ENCODE measurements at regions not wholly inside any gene's neighbourhood (a gene's known extent, or its start where the extent isn't known, plus 50 kb on each side); places are given as distances from the start of the nearest gene placed in this dataset.

GRCh38 chr20:39600156-39600555 is 638.0 kb downstream of the DHX35 start:
- Histone ChIP-seq H3K27ac (ENCODE audit: low read length) (no peak overlapping the region), H3K27me3 (ENCODE audit: low read length) (no peaks in the 10 kb centered on the region), H3K9me3 (ENCODE audit: low read length) (peaks cover 8% of the 10 kb centered on the region; the same call in 1 of the 2 replicates), H3K79me2 (ENCODE audit: low read length) (no peaks in the 10 kb centered on the region), H3K9me2 (replicated peaks; ENCODE audit: low read length) (no peaks in the 10 kb centered on the region), H3K4me1 (ENCODE audit: insufficient read depth, low read length) (no peaks in the 10 kb centered on the region), H3F3A (ENCODE audit: low read length, unreplicated experiment) (no peaks in the 10 kb centered on the region), H2AFZ (ENCODE audit: low read length) (no peak overlapping the region), H3K4me3 (ENCODE audit: low read length) (no peak overlapping the region), H4K20me1 (ENCODE audit: low read length) (no peaks in the 10 kb centered on the region), H3K4me2 (ENCODE audit: low read length) (no peak overlapping the region), H3K36me3 (ENCODE audit: low read depth, low read length) (no peaks in the 10 kb centered on the region), H3K9ac (ENCODE audit: low read length) (no peak overlapping the region)
- intact Hi-C loops (cut with micrococcal nuclease) = no loop called here
- DNase-seq (no peak), ATAC-seq (no peak)
- CTCF ChIA-PET = no interaction called here
- TF ChIP-seq CTCF (conservative IDR thresholded peaks at IDR 0.05; ENCODE audit: low read depth, low read length) (no peak), EZH2phosphoT487 (IDR thresholded peaks at IDR 0.05; ENCODE audit: borderline replicate concordance, low read length) (no peak), EZH2 (IDR thresholded peaks at IDR 0.05; ENCODE audit: low read length, unreplicated experiment) (no peak)
- POLR2A ChIA-PET (ENCODE audit: unreplicated experiment) = no interaction called here
- BruUV-seq (replicated peaks) = no TSS peak

- Histone ChIP-seq H3K9me3 (ENCODE audit: low read length) (peaks cover 12% of the 10 kb centered on the region; the same call in 1 of the 2 replicates), H3K4me1 (ENCODE audit: insufficient read depth, low read length) (no peaks in the 10 kb centered on the region), H3K36me3 (ENCODE audit: low read depth, low read length) (no peaks in the 10 kb centered on the region), H3F3A (ENCODE audit: low read length, unreplicated experiment) (no peaks in the 10 kb centered on the region), H3K27me3 (ENCODE audit: low read length) (no peaks in the 10 kb centered on the region), H3K4me3 (ENCODE audit: low read length) (no peak overlapping the region), H3K27ac (ENCODE audit: low read length) (no peak overlapping the region), H3K79me2 (ENCODE audit: low read length) (no peaks in the 10 kb centered on the region), H3K9me2 (replicated peaks; ENCODE audit: low read length) (no peaks in the 10 kb centered on the region), H3K9ac (ENCODE audit: low read length) (no peak overlapping the region), H3K4me2 (ENCODE audit: low read length) (no peak overlapping the region), H2AFZ (ENCODE audit: low read length) (no peak overlapping the region), H4K20me1 (ENCODE audit: low read length) (no peaks in the 10 kb centered on the region)
- CTCF ChIA-PET = no interaction called here
- BruUV-seq (replicated peaks) = no TSS peak
- no peak for DNase-seq
- TF ChIP-seq CTCF (conservative IDR thresholded peaks at IDR 0.05; ENCODE audit: low read depth, low read length) = no peak
- TF ChIP-seq EZH2 (IDR thresholded peaks at IDR 0.05; ENCODE audit: low read length, unreplicated experiment) = no peak
- no peak for TF ChIP-seq EZH2phosphoT487 (IDR thresholded peaks at IDR 0.05; ENCODE audit: borderline replicate concordance, low read length)
- ATAC-seq = no peak
- intact Hi-C loops (cut with micrococcal nuclease) = no loop called here
- POLR2A ChIA-PET (ENCODE audit: unreplicated experiment) = no interaction called here
These were observed 634.4 kb downstream of the DHX35 start for GRCh38 chr20:39596554-39596953.

DNA sequence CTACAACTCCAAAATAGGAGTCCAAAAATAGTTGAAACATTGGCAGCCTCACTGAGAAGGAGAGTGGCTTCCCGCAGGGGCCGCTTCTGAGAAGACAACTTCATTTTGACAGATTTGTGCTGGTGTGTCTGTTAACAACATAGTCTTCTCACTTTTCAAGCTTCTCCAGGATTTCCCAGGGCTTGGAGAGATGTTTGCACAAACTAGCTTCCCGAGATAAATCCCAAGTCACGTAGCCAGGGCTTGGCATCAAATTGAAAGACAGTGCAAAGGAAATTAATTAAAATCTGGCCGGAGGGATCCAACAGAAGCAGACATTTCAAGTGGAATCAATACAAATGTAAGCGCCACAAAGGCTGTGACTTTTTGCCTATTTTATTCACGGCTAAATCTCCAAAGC is 630.2 kb downstream of the DHX35 start:
- no peaks in the 10 kb centered on the region for H3K4me1 ChIP-seq (ENCODE audit: insufficient read depth, low read length)
- no peaks in the 10 kb centered on the region for H3K79me2 ChIP-seq (ENCODE audit: low read length)
- no peak for DNase-seq
- H3K9me3 ChIP-seq (ENCODE audit: low read length) = peaks cover 12% of the 10 kb centered on the region; the same call in 1 of the 2 replicates
- H3K4me2 ChIP-seq (ENCODE audit: low read length) = no peak overlapping the region
- no peak overlapping the region for H3K4me3 ChIP-seq (ENCODE audit: low read length)
- H2AFZ ChIP-seq (ENCODE audit: low read length) = no peak overlapping the region
- H3K9me2 ChIP-seq (replicated peaks; ENCODE audit: low read length) = no peaks in the 10 kb centered on the region
- no peaks in the 10 kb centered on the region for H4K20me1 ChIP-seq (ENCODE audit: low read length)
- H3K27ac ChIP-seq (ENCODE audit: low read length) = no peak overlapping the region
- ATAC-seq = no peak
- POLR2A ChIA-PET (ENCODE audit: unreplicated experiment) = no interaction called here
- no peak overlapping the region for H3K9ac ChIP-seq (ENCODE audit: low read length)
- intact Hi-C loops (cut with micrococcal nuclease) = no loop called here
- CTCF ChIA-PET = no interaction called here
- no TSS peak for BruUV-seq (replicated peaks)
- no peaks in the 10 kb centered on the region for H3F3A ChIP-seq (ENCODE audit: low read length, unreplicated experiment)
- TF ChIP-seq CTCF (conservative IDR thresholded peaks at IDR 0.05; ENCODE audit: low read depth, low read length) = no peak
- no peak for TF ChIP-seq EZH2 (IDR thresholded peaks at IDR 0.05; ENCODE audit: low read length, unreplicated experiment)
- TF ChIP-seq EZH2phosphoT487 (IDR thresholded peaks at IDR 0.05; ENCODE audit: borderline replicate concordance, low read length) = no peak
- no peaks in the 10 kb centered on the region for H3K36me3 ChIP-seq (ENCODE audit: low read depth, low read length)
- no peaks in the 10 kb centered on the region for H3K27me3 ChIP-seq (ENCODE audit: low read length)
